IPS DF 6.9 (cell line): ENCODE measurements at regions not wholly inside any gene's neighbourhood (a gene's known extent, or its start where the extent isn't known, plus 50 kb on each side); places are given as distances from the start of the nearest gene placed in this dataset.

Experiments
- DNase-seq: peaks from one replicate; pipeline ENCODE4 v3.0.0-alpha.2; 2013; ENCODE audit warnings: low read depth, low spot score
- H3K27ac ChIP-seq: one replicate; pipeline ENCODE4 v1.5.1; 2013; ENCODE audit warnings: low read length, control low read depth
- H3K27me3 ChIP-seq: 2 replicates; pipeline ENCODE4 v1.6.1; 2013; ENCODE audit warnings: mild to moderate bottlenecking, low read length; ENCODE audit not compliant: control insufficient read depth, insufficient read depth
- H3K36me3 ChIP-seq: 2 replicates; pipeline ENCODE4 v1.6.1; 2013; ENCODE audit warnings: low read length; ENCODE audit not compliant: control insufficient read depth, insufficient read depth
- H3K4me1 ChIP-seq: 2 replicates; pipeline ENCODE4 v1.6.1; 2013; ENCODE audit warnings: low read length; ENCODE audit not compliant: control insufficient read depth, insufficient read depth
- H3K4me3 ChIP-seq: 2 replicates; pipeline ENCODE4 v1.5.1; 2013; ENCODE audit warnings: mild to moderate bottlenecking, low read length
- H3K9me3 ChIP-seq: 2 replicates; pipeline ENCODE4 v1.6.1; 2013; ENCODE audit warnings: low read length, inconsistent platforms; ENCODE audit not compliant: control insufficient read depth, insufficient read depth
- WGBS: extraction: QIAGEN DNeasy Blood & Tissue Kit; methylation state at CpG from one replicate; pipeline ENCODE4 v1.1.7; 2013; ENCODE audit warnings: mixed read lengths, missing lambda C conversion rate; ENCODE audit not compliant: insufficient read length, insufficient coverage; 5-methylcytosine and 5-hydroxymethylcytosine counted together

DNA sequence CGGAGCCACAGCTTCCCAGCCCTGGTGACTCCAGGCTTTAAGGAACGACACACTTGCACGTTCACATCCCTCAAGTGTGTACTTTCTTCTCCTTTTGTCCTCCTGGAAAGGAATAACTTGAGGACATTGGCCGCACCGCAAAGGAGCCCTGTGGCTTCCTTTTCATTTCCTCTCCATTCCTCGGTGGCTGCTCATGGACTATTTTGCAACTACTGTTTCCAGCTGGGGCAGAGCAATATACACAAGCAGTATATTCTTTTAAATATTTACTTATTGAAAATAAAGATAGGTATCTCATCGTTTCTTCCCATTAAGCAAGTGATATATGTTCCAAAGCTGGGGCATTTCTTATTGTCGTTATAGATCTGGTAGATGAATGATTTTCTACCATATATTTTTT is 97.2 kb upstream of the LYZL1 start:
- Histone ChIP-seq H3K9me3 (no peaks in the 10 kb centered on the region), H3K27me3 (no peaks in the 10 kb centered on the region), H3K4me1 (no peaks in the 10 kb centered on the region), H3K27ac (no peak overlapping the region), H3K36me3 (no peaks in the 10 kb centered on the region), H3K4me3 (no peak overlapping the region)
- WGBS: no CpG with 5 or more reads among the region's 8 CpGs
- DNase-seq: no peak

DNA sequence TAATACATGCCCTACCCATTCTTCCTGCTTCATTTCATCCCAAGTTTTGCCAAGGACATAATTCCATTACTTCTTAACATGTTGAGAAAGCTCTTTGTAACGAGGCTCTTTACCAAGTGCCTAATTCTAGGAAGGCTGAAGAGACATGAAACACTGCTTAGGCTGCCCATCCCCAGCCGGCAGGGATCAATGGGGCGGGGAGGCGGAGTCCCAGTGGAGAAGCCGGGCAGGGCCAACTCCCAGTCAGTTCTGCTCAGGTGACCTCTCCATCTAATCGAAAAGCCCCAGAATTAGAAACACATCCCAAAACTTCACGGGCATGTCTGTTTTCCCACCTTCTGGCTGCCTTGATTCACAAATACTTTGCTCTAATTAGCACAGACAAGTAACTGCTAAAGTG is 89.5 kb upstream of the LYZL1 start:
- H3K36me3 ChIP-seq: no peaks in the 10 kb centered on the region
- no peak overlapping the region for H3K4me3 ChIP-seq
- H3K27ac ChIP-seq: no peak overlapping the region
- no CpG with 5 or more reads among the region's 7 CpGs for WGBS
- no peaks in the 10 kb centered on the region for H3K9me3 ChIP-seq
- DNase-seq: no peak
- H3K27me3 ChIP-seq: no peaks in the 10 kb centered on the region
- H3K4me1 ChIP-seq: peaks cover 4% of the 10 kb centered on the region; the same call in 1 of the 2 replicates

DNA sequence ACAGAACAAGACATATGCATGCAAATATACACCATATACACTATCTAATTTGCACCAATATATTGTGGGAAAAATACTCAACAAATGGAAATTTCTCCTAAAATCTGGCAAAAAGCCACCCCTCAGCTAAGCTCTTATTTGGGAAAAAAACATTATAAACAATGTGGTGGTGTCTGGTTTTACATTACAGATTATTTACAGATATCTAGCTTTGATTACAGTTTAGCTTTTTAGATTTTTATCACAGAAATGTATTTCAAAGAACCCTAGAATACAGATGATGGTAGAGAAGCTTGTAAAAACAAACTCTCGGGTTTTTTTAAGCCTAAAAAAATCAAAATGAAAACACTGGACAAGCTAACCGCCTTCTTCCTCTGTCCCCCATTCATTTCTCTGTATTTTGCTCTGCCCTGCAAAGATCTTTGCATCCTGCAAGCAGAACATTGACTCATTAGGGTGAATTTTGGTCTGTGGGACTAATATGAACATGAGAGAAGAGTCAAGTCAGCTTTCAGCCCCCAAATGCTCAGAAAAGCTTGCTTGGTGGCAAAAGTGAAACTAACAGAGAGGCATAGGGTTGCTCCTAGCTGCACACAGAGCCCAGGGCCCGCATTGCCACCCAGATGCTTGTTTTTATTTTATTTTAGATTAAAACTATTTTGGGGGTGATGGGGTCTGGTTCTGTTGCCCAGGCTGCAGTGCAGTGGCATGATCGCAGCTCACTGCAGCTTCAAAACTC is 88.8 kb upstream of the LYZL1 start:
- WGBS: no CpG with 5 or more reads among the region's 4 CpGs
- Histone ChIP-seq H3K4me3 (no peak overlapping the region), H3K36me3 (no peaks in the 10 kb centered on the region), H3K9me3 (no peaks in the 10 kb centered on the region), H3K4me1 (peaks cover 6% of the 10 kb centered on the region), H3K27ac (no peak overlapping the region), H3K27me3 (no peaks in the 10 kb centered on the region)
- DNase-seq: no peak

DNA sequence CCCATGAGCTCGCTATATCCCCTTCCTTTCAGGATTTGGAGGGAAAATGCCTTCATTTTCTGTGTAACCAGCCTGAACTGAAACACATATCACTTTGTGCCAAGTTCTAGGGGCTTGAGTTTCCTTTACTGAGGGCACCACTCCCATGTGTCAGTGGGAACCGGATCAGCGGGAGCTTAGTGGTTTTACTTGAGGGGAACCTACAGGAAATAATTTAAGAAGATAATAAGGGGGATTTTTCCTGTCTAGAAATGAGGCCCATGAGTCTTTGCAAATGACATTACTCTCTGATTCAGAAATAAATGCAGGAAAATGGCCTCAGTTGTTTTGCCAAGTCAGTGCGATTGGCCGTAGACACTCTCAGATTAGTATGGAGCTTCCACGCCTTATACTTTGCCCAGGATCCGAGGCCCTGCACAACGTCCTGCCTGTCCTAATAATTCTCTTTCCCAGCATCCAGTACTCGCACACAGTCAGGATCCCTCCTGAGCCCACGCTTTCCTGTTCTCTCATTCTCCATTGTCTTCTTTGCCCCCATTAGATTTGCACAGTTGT is 86.4 kb upstream of the LYZL1 start:
- WGBS: no CpG with 5 or more reads among the region's 10 CpGs
- Histone ChIP-seq H3K4me3 (no peak overlapping the region), H3K4me1 (peaks cover 6% of the 10 kb centered on the region), H3K27ac (no peak overlapping the region), H3K9me3 (no peaks in the 10 kb centered on the region), H3K27me3 (no peaks in the 10 kb centered on the region), H3K36me3 (no peaks in the 10 kb centered on the region)
- no peak for DNase-seq

DNA sequence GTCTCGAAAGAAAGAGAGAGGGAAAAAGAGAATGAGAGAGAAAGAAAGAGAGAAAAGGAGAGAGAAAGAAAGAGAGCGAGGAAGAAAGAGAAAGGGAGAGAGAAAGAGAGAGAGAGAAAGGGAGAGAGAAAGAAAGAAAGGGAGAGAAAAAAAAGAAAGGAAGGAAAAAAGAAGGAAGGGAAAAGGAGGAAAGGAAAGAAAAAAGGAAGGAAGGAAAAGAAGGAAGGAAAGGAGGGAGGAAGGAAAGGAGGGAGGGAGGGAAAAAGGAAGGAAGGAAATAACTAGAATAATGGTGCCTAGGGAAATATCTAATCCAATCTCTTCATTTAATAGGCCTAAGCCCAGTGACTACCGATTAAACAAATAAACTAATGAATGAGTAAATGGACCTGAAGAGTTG is 85.4 kb upstream of the LYZL1 start:
- Histone ChIP-seq H3K4me3 (no peak overlapping the region), H3K27me3 (no peaks in the 10 kb centered on the region), H3K4me1 (peaks cover 6% of the 10 kb centered on the region), H3K36me3 (no peaks in the 10 kb centered on the region), H3K27ac (no peak overlapping the region), H3K9me3 (no peaks in the 10 kb centered on the region)
- no peak for DNase-seq
- WGBS: no CpG with 5 or more reads among the region's 3 CpGs

DNA sequence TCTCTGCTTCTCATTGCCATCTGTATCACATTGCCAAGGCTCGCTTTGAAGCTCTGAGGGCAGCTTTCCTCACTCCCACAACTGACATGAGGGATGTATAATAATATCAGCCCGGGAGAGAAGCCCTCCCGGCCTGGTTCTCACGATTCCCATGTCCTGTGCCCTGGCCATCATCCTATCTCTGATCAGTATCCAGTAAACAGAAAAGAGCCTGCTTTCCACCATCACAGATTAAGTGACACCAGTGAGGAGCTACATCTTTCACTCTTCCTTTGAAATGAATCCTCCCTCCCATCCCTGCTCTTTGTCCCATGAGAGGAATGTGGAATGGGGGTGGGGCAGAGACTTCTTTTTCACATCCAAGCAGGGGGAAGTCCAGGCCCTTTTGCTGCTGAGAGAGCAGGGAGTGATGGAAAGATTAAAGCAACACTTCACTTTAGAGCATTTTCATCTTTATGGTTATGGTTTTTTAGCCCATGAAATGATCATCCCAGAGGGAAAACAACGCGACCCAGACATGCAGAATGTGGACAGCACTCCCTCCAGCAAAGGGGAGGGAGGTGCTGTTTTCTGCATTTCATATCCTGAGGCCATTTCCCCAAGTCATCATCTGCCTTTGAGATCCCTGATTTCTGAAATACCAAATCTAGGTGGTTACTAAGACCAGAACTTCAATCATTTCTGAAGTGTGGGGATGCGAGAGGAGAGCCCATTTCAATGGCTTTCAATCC is 84.6 kb upstream of the LYZL1 start:
- H3K27ac ChIP-seq: no peak overlapping the region
- H3K4me3 ChIP-seq: no peak overlapping the region
- no CpG with 5 or more reads among the region's 7 CpGs for WGBS
- H3K36me3 ChIP-seq: no peaks in the 10 kb centered on the region
- peaks cover 6% of the 10 kb centered on the region for H3K4me1 ChIP-seq
- no peaks in the 10 kb centered on the region for H3K27me3 ChIP-seq
- DNase-seq: no peak
- H3K9me3 ChIP-seq: no peaks in the 10 kb centered on the region

DNA sequence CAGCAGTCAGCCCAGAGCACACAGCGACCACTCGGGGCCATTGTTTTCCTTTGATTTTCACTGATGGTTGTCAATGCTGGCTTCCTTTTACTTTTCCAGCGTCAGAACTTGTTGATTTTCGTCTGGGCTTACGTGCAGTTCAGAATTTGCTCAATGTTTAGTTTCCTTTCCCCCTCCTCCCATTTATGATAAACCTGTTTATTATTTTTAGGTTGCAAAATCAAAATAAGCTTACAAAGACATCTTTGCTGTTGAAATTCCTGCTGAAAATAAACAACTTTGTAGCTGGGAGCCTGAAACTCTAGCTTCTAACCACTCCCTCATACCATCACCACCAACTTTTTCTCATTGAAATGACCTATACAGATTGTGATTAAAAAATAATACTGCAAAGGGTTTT is 83.1 kb upstream of the LYZL1 start:
- Histone ChIP-seq H3K9me3 (peaks cover 2% of the 10 kb centered on the region; the same call in 1 of the 2 replicates), H3K36me3 (no peaks in the 10 kb centered on the region)
- no CpG with 5 or more reads among the region's 5 CpGs for WGBS

DNA sequence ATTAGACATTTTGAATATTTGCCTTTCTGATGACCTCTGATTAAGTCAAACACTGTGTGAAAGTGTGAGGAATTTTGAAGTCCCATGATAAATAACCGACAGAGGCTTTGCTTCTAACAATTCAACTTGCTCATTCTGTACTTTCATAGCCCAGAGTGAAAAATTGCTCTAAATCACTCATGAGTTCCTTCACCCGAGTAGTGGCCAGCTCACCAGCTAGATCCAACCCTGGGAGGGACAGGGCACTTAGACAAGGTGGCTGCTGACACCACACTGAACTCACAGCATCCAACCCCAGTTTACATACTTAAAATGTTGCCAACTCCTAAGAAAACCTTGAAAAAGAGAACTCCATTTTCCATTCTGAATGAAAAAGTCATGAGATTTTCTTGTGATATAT is 80.0 kb upstream of the LYZL1 start:
- no peak for DNase-seq
- Histone ChIP-seq H3K27me3 (no peaks in the 10 kb centered on the region), H3K4me3 (no peak overlapping the region), H3K9me3 (peaks cover 2% of the 10 kb centered on the region; the same call in 1 of the 2 replicates), H3K36me3 (no peaks in the 10 kb centered on the region), H3K4me1 (peaks cover 5% of the 10 kb centered on the region), H3K27ac (no peak overlapping the region)
- no CpG with 5 or more reads among the region's 2 CpGs for WGBS

More for the DNA sequence above, 83.1 kb upstream of the LYZL1 start:
- no peak overlapping the region for H3K27ac ChIP-seq
- no peak overlapping the region for H3K4me3 ChIP-seq
- no peak for DNase-seq
- no peaks in the 10 kb centered on the region for H3K27me3 ChIP-seq
- H3K4me1 ChIP-seq: peaks cover 6% of the 10 kb centered on the region

DNA sequence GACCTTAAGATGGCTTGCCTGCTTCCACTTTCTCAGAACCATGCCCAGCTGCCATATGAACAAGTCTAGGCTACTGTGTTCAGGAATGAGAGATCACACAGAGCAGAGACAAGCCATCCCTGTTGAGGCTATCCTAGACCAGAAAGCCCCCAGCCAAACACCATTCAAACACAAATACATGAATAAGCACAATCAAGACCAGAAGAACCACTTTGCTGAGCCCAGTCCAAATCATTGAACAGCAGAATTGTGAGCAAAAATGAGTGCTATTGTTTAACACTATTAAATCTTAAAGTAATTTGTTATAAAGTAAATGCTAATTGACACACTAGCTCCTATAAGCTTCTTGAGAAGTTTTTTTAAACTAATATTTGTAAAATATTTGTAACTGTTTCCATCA is 79.0 kb upstream of the LYZL1 start:
- no peak for DNase-seq

DNA sequence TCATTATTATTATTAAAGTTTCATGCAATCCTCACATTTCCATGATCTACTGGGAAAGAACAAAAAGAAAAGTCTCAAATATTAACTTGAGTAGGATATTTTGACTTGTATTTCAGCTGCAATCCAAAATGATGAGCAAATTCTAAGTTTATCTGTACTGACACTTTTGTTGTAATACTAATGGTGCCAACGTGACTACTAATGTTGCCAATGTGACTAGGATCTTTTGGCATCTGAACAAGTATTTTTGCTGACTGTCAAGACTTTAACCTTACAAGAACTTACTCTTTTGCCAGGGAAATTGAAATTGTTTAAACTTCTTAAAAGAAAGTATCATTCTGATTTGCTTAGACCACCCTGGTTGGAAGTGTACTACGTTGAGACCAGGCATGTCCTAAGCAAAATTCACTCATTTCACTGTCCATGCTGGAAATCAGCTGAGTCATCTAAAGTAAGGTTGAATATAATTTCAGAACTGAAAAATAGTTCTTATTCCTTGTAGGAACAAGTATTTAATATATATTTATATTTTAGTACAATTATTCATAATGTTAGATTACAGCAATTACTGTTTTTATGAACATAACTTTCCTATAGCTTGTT is 78.5 kb upstream of the LYZL1 start:
- no peak for DNase-seq
- no CpG with 5 or more reads among the region's 2 CpGs for WGBS
- Histone ChIP-seq H3K4me1 (no peaks in the 10 kb centered on the region), H3K36me3 (no peaks in the 10 kb centered on the region), H3K27ac (no peak overlapping the region), H3K27me3 (no peaks in the 10 kb centered on the region), H3K9me3 (peaks cover 2% of the 10 kb centered on the region; the same call in 1 of the 2 replicates), H3K4me3 (no peak overlapping the region)

More for the DNA sequence above, 79.0 kb upstream of the LYZL1 start:
- Histone ChIP-seq H3K27me3 (no peaks in the 10 kb centered on the region), H3K4me1 (no peaks in the 10 kb centered on the region), H3K4me3 (no peak overlapping the region), H3K27ac (no peak overlapping the region), H3K36me3 (no peaks in the 10 kb centered on the region), H3K9me3 (peaks cover 2% of the 10 kb centered on the region; the same call in 1 of the 2 replicates)
